GM06990 (cell line): ENCODE measurements at regions not wholly inside any gene's neighbourhood (a gene's known extent, or its start where the extent isn't known, plus 50 kb on each side); places are given as distances from the start of the nearest gene placed in this dataset.

Experiments used
- DNase-seq: peaks from one replicate; pipeline ENCODE4 v3.0.0-alpha.2; 2011; ENCODE audit not compliant: insufficient read length; ENCODE audit errors: extremely low read depth
- H3K27me3 ChIP-seq: replicated peaks from 2 replicates; pipeline ENCODE4 v1.6.0; 2011; ENCODE audit warnings: low read length; ENCODE audit not compliant: control insufficient read depth, insufficient read depth
- H3K36me3 ChIP-seq: 2 replicates; pipeline ENCODE4 v1.5.1; 2011; ENCODE audit warnings: low read length; ENCODE audit not compliant: control insufficient read depth, insufficient read depth
- H3K4me3 ChIP-seq: replicated peaks from 2 replicates; pipeline ENCODE4 v1.5.1; 2011; ENCODE audit warnings: low read depth, mild to moderate bottlenecking, control low read depth, low read length
- CTCF ChIP-seq: IDR thresholded peaks from 2 replicates; pipeline ENCODE4 v1.5.1; 2011; ENCODE audit warnings: low read length, control low read depth, mild to moderate bottlenecking, inconsistent platforms; ENCODE audit not compliant: insufficient read depth, poor library complexity, severe bottlenecking

DNA sequence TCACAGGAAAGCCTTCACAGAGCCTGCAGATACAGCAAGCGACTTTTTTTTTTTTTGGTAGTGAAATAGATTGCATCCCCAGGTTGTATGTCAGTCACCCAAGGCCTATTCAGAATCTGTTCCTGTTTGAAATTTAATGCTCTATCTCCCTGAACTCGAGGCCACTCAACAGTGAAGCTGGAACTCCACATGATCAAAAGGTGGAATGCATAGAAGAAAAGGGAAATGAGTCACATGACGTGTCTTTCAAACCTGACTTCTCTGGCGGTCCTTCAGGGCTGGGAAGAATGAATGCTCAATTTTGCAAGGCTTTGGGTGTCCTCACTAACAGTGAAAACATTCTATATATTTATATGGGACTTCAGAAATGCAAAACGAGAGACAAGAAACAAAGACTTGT is 88.4 kb upstream of the B3GAT2 start:
- TF ChIP-seq CTCF: no peak
- no peak for DNase-seq
- Histone ChIP-seq H3K4me3 (no peak overlapping the region), H3K36me3 (no peaks in the 10 kb centered on the region), H3K27me3 (no peaks in the 10 kb centered on the region)

DNA sequence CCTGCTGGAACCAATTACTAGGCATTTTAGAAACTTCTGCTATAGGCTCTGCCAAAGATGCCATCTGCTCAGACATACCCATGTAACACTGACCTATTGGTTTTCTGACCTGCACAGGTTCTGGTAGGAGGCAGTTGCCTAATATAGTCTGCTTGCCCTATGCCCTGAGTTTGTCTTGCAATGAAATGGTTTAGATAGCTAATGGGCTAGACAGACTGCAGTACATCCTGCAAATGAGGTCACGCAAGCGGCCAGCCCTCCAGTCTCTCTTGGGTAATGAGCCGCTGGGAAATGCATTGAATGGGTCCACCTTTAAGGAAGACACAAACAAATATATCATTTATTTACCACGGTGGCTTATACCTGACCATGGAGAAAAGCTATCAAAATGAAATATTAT is 90.6 kb upstream of the B3GAT2 start:
- Histone ChIP-seq H3K27me3 (no peaks in the 10 kb centered on the region; the same call in 1 of the 2 replicates), H3K4me3 (no peak overlapping the region), H3K36me3 (no peaks in the 10 kb centered on the region)
- TF ChIP-seq CTCF: no peak
- DNase-seq: no peak

- no peaks in the 10 kb centered on the region; the same call in 1 of the 2 replicates for H3K27me3 ChIP-seq
- no peak for TF ChIP-seq CTCF
- H3K4me3 ChIP-seq: no peak overlapping the region
- no peak for DNase-seq
- H3K36me3 ChIP-seq: no peaks in the 10 kb centered on the region
These were observed 91.7 kb upstream of the B3GAT2 start for GRCh38 chr6:71048320-71049164.

GRCh38 chr6:71049198-71049770 is 92.4 kb upstream of the B3GAT2 start:
- no peaks in the 10 kb centered on the region; the same call in 1 of the 2 replicates for H3K27me3 ChIP-seq
- no peak for DNase-seq
- no peaks in the 10 kb centered on the region for H3K36me3 ChIP-seq
- no peak overlapping the region for H3K4me3 ChIP-seq
- TF ChIP-seq CTCF: no peak

DNA sequence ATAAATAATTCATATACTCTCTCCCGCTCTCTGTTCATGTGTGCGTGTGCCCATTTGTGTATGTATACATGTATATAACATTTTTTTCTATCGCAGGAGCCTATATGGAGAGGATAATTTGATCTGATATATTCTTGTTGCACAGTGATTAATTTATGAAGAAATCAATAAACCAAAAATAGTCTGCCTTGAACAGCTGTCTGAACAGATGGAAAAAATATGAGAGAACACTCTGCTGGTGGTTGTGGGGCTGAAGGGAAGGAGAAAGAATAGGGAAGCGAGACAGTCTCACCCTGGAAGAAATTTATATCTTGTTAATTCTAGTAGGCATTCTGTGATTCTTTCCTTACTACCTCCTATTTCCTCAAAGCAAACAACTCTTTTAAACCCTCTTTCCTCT is 96.6 kb upstream of the B3GAT2 start:
- no peak for TF ChIP-seq CTCF
- no peak for DNase-seq
- H3K36me3 ChIP-seq: no peaks in the 10 kb centered on the region
- no peak overlapping the region for H3K4me3 ChIP-seq
- no peaks in the 10 kb centered on the region; the same call in 1 of the 2 replicates for H3K27me3 ChIP-seq
